H1 (cell line): ENCODE measurements at regions not wholly inside any gene's neighbourhood (a gene's known extent, or its start where the extent isn't known, plus 50 kb on each side); places are given as distances from the start of the nearest gene placed in this dataset.

ENCODE experiments used
- CTCF ChIA-PET: fragments of 300-600 bp; sonication (Branson Sonifier 250); formaldehyde crosslinking; loops from one replicate; lab custom pipeline; 2021; ENCODE audit not compliant: partially characterized antibody; lab: Charles Lee
- POLR2A ChIA-PET: fragments of 300-600 bp; sonication (Branson Sonifier 250); formaldehyde crosslinking; loops from one replicate; lab custom pipeline; 2021; ENCODE audit warnings: inconsistent platforms; ENCODE audit not compliant: partially characterized antibody; lab: Charles Lee
- DNase-seq, 2 experiments: peaks; one replicate each; pipeline versions ENCODE4 v3.0.0 to v3.0.0-alpha.2; 2010 to 2022; ENCODE audit warnings: low spot score in 2 of 2, low read depth in 1 of 2, mixed read lengths in 1 of 2
- FAIRE-seq: peaks from 2 replicates; lab custom pipeline; 2011; peaks lifted over from hg19 to GRCh38; lab: Jason Lieb, UNC
- H2AFZ ChIP-seq: 2 replicates; pipeline ENCODE4 v1.8.1; 2012; ENCODE audit warnings: low read length, inconsistent platforms
- H2AK5ac ChIP-seq: 2 replicates; pipeline ENCODE4 v1.6.1; 2013; ENCODE audit warnings: low read depth, low read length
- H2BK120ac ChIP-seq: replicated peaks from 2 replicates; pipeline ENCODE3; 2013; ENCODE audit warnings: low read depth, low read length, inconsistent platforms
- H2BK12ac ChIP-seq: 2 replicates; pipeline ENCODE4 v1.6.1; 2013; ENCODE audit warnings: low read depth, low read length
- H2BK15ac ChIP-seq: 2 replicates; pipeline ENCODE4 v1.6.1; 2013; ENCODE audit warnings: low read length
- H2BK20ac ChIP-seq: 2 replicates; pipeline ENCODE4 v1.6.1; 2013; ENCODE audit warnings: low read length
- H2BK5ac ChIP-seq: 2 replicates; pipeline ENCODE4 v1.6.1; 2013; ENCODE audit warnings: low read depth, low read length
- H3K14ac ChIP-seq: 2 replicates; pipeline ENCODE4 v1.6.1; 2013; ENCODE audit warnings: inconsistent platforms; ENCODE audit not compliant: insufficient read length
- H3K18ac ChIP-seq: 2 replicates; pipeline ENCODE4 v1.6.1; 2013; ENCODE audit warnings: low read length; ENCODE audit errors: extremely low read depth
- H3K23ac ChIP-seq: 2 replicates; pipeline ENCODE4 v1.6.1; 2013; ENCODE audit warnings: inconsistent platforms; ENCODE audit not compliant: insufficient read length
- H3K23me2 ChIP-seq: 2 replicates; pipeline ENCODE4 v1.6.1; 2013; ENCODE audit warnings: low read depth, low read length
- H3K27ac ChIP-seq: 2 replicates; pipeline ENCODE4 v1.6.1; 2011; ENCODE audit warnings: low read depth, low read length, inconsistent platforms
- H3K27me3 ChIP-seq, 4 experiments: replicated peaks in 1 of 4; 1 replicate in 1 of 4; 2 replicates in 3 of 4; pipeline versions ENCODE4 v1.6.1 to v1.8.1; 2011 to 2013; ENCODE audit warnings: low read length in 3 of 4, mild to moderate bottlenecking in 3 of 4, inconsistent platforms in 2 of 4, mixed read lengths in 2 of 4, moderate library complexity in 1 of 4; ENCODE audit not compliant: control insufficient read depth in 3 of 4, insufficient read depth in 3 of 4; ENCODE audit errors: extremely low read depth in 1 of 4
- H3K36me3 ChIP-seq, 4 experiments: 2 replicates each; pipeline versions ENCODE4 v1.6.1 to v1.8.1; 2011 to 2013; ENCODE audit warnings: mild to moderate bottlenecking in 4 of 4, low read length in 3 of 4, moderate library complexity in 2 of 4, control low read depth in 1 of 4, inconsistent platforms in 1 of 4; ENCODE audit not compliant: insufficient read depth in 4 of 4, control insufficient read depth in 2 of 4
- H3K4ac ChIP-seq: replicated peaks from 2 replicates; pipeline ENCODE3; 2013; ENCODE audit warnings: low read length, low read depth, mixed read lengths, inconsistent platforms; ENCODE audit not compliant: insufficient read length
- H3K4me1 ChIP-seq, 4 experiments: replicated peaks in 1 of 4; 1 replicate in 1 of 4; 2 replicates in 3 of 4; pipeline versions ENCODE4 v1.6.1 to v1.8.1; 2011 to 2013; ENCODE audit warnings: low read length in 3 of 4, inconsistent platforms in 2 of 4, mixed read lengths in 1 of 4; ENCODE audit not compliant: insufficient read depth in 4 of 4, control insufficient read depth in 3 of 4
- H3K4me2 ChIP-seq, 2 experiments: 2 replicates each; pipeline versions ENCODE4 v1.6.1 to v1.8.1; 2011 to 2013; ENCODE audit warnings: low read depth in 2 of 2, low read length in 2 of 2, control low read depth in 1 of 2, inconsistent platforms in 1 of 2, mild to moderate bottlenecking in 1 of 2; ENCODE audit not compliant: insufficient read depth in 1 of 2
- H3K4me3 ChIP-seq, 4 experiments: fragments of 200-600, 300-600 bp in 1 of 4; sonication (generic), shearing (Covaris generic), sonication (Bioruptor Twin) in 1 of 4; 2 replicates each; pipeline versions ENCODE4 v1.5.1 to v1.8.1; 2011 to 2016; ENCODE audit warnings: low read length in 4 of 4, low read depth in 3 of 4, control low read depth in 2 of 4, inconsistent platforms in 2 of 4, mild to moderate bottlenecking in 2 of 4, mixed read lengths in 1 of 4, moderate library complexity in 1 of 4; ENCODE audit not compliant: insufficient read depth in 2 of 4; ENCODE audit errors: extremely low read depth in 1 of 4
- H3K56ac ChIP-seq: replicated peaks from 2 replicates; pipeline ENCODE3; 2013; ENCODE audit warnings: low read depth, mild to moderate bottlenecking, mixed read lengths, low read length, inconsistent platforms; ENCODE audit not compliant: insufficient read length
- H3K79me1 ChIP-seq: 2 replicates; pipeline ENCODE4 v1.6.1; 2013; ENCODE audit warnings: low read depth, low read length, control low read depth
- H3K79me2 ChIP-seq, 2 experiments: 2 replicates each; pipeline versions ENCODE4 v1.6.1 to v1.8.1; 2012 to 2013; ENCODE audit warnings: low read length in 2 of 2, mild to moderate bottlenecking in 2 of 2, inconsistent platforms in 1 of 2; ENCODE audit not compliant: insufficient read depth in 2 of 2, control insufficient read depth in 1 of 2
- H3K9ac ChIP-seq, 4 experiments: replicated peaks in 1 of 4; 1 replicate in 1 of 4; 2 replicates in 3 of 4; pipeline versions ENCODE4 v1.6.1 to v1.8.1; 2011 to 2013; ENCODE audit warnings: low read depth in 3 of 4, low read length in 3 of 4, control low read depth in 2 of 4, mild to moderate bottlenecking in 2 of 4, moderate library complexity in 2 of 4, inconsistent platforms in 1 of 4; ENCODE audit errors: extremely low read depth in 1 of 4
- H3K9me3 ChIP-seq, 2 experiments: 2 replicates each; pipeline versions ENCODE4 v1.6.1 to v1.8.1; 2012 to 2013; ENCODE audit warnings: mild to moderate bottlenecking in 2 of 2, moderate library complexity in 2 of 2, control low read depth in 1 of 2, inconsistent platforms in 1 of 2, low read depth in 1 of 2, low read length in 1 of 2, mixed read lengths in 1 of 2; ENCODE audit not compliant: insufficient read depth in 2 of 2
- H4K20me1 ChIP-seq, 2 experiments: replicated peaks in 1 of 2; 2 replicates each; pipeline versions ENCODE3 to v1.8.1; 2011 to 2013; ENCODE audit warnings: inconsistent platforms in 2 of 2, low read length in 2 of 2, mild to moderate bottlenecking in 1 of 2; ENCODE audit not compliant: insufficient read depth in 2 of 2, control insufficient read depth in 1 of 2
- H4K5ac ChIP-seq: 2 replicates; pipeline ENCODE4 v1.6.1; 2013; ENCODE audit warnings: low read length, low read depth, mixed read lengths, inconsistent platforms; ENCODE audit not compliant: insufficient read length
- H4K8ac ChIP-seq: 2 replicates; pipeline ENCODE4 v1.8.0; 2013; ENCODE audit warnings: mild to moderate bottlenecking, moderate library complexity, low read length, inconsistent platforms; ENCODE audit not compliant: insufficient read depth; ENCODE audit errors: extremely low read depth
- H4K91ac ChIP-seq: replicated peaks from 2 replicates; pipeline ENCODE3; 2013; ENCODE audit warnings: low read length, mixed read lengths, inconsistent platforms; ENCODE audit not compliant: insufficient read length
- CBX5 ChIP-seq: fragments of 300-800, 300-1000 bp; sonication (generic); IDR thresholded peaks from 2 replicates; pipeline ENCODE4 v1.7.1; 2016; ENCODE audit warnings: antibody characterized with exemption, low read length, low read depth
- CBX8 ChIP-seq: fragments of 300-800, 300-1000 bp; sonication (generic); IDR thresholded peaks from 2 replicates; pipeline ENCODE4 v1.7.1; 2016; ENCODE audit warnings: low read depth, low read length, borderline replicate concordance
- CEBPB ChIP-seq: IDR thresholded peaks from 2 replicates; pipeline ENCODE4 v1.6.1; 2012; ENCODE audit warnings: low read depth, low read length
- CHD1 ChIP-seq: IDR thresholded peaks from 2 replicates; pipeline ENCODE4 v1.6.1; 2012; ENCODE audit warnings: low read depth, low read length, improper control_type of control experiment
- RAD21 ChIP-seq, 2 experiments: IDR thresholded peaks in 1 of 2; conservative IDR thresholded peaks in 1 of 2; 2 replicates each; pipeline ENCODE4 v1.6.1; 2011; ENCODE audit warnings: low read depth in 2 of 2, low read length in 2 of 2, improper control_type of control experiment in 1 of 2, inconsistent platforms in 1 of 2, mild to moderate bottlenecking in 1 of 2, moderate library complexity in 1 of 2
- RNF2 ChIP-seq: fragments of 200-900, 300-1000 bp; sonication (generic); IDR thresholded peaks from 2 replicates; pipeline ENCODE4 v1.7.1; 2016; ENCODE audit warnings: borderline replicate concordance, low read depth, mild to moderate bottlenecking, antibody characterized with exemption, low read length; ENCODE audit not compliant: poor library complexity, severe bottlenecking; ENCODE audit errors: missing control alignments
- WGBS, 2 experiments: shearing (Covaris generic) in 1 of 2; methylation state at CpG; one replicate each; pipeline versions ENCODE4 v1.1.6 to v1.1.7; 2013 to 2015; ENCODE audit warnings: low lambda C conversion rate in 2 of 2, mixed read lengths in 2 of 2, inconsistent platforms in 1 of 2, low coverage in 1 of 2, missing lambda C conversion rate in 1 of 2; ENCODE audit not compliant: insufficient replicate concordance in 2 of 2, insufficient coverage in 1 of 2, insufficient read length in 1 of 2; ENCODE audit errors: extremely low coverage in 1 of 2, missing lambda C conversion rate in 1 of 2; 5-methylcytosine and 5-hydroxymethylcytosine counted together
- TF ChIP-seq, protein P1 (sequence below), 3 experiments: IDR thresholded peaks; 1 replicate in 2 of 3; 2 replicates in 1 of 3; pipeline versions ENCODE4 v1.5.1 to v1.6.1; 2011; ENCODE audit warnings: low read length in 3 of 3, mild to moderate bottlenecking in 3 of 3, inconsistent platforms in 2 of 3, low read depth in 1 of 3, moderate library complexity in 1 of 3; ENCODE audit not compliant: insufficient read depth in 1 of 3; ENCODE audit errors: control extremely low read depth in 1 of 3
- TF ChIP-seq, protein P2 (sequence below): IDR thresholded peaks from 2 replicates; pipeline ENCODE4 v1.6.1; 2012; ENCODE audit warnings: inconsistent platforms

DNA sequence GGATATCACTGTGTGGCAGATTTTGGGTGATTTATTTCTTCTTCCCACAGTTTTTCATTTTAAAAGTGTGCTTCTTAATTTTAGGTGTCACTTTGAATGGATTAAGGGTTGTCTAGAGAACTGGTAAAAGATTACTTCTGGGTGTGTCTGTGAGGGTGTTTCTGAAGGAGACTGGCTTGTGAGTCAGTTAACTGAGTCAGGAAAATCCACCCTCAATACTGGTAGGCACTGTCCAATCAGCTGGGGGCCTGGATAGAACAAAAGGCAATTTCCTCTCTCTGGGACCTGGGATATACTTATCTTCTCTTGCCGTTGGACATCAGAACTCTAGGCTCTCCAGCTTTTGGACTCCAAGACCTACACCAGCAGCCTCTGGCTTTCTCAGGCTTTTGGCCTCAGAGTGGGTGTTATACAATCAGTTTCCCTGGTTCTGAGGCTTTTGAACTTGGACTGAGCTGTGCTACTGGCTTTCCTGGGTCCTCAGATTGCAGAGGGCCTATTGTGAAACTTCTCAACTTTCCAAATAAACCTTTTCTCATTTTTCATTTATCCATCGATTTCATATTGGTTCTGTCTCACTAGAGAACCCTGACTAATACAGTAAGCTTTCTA, 413.1 kb downstream of the GBA3 start:
- Histone ChIP-seq H3K9ac (no peak overlapping the region), H3K36me3 (no peaks in the 10 kb centered on the region), H3K27ac (no peak overlapping the region), H3K79me1 (no peaks in the 10 kb centered on the region), H2AK5ac (no peak overlapping the region), H4K8ac (no peak overlapping the region), H2AFZ (no peak overlapping the region), H3K4me2 (no peak overlapping the region), H2BK12ac (no peak overlapping the region), H3K9me3 (no peaks in the 10 kb centered on the region), H3K4me1 (no peaks in the 10 kb centered on the region), H2BK20ac (no peak overlapping the region), H3K56ac (no peak overlapping the region), H3K18ac (no peak overlapping the region), H4K5ac (no peak overlapping the region), H4K20me1 (no peaks in the 10 kb centered on the region), H3K4ac (no peak overlapping the region), H3K27me3 (peaks cover 0 to 2% (median 0%) of the 10 kb centered on the region in 4 experiments; a peak in 1 of 7 replicates), H2BK5ac (no peak overlapping the region), H4K91ac (no peak overlapping the region), H2BK15ac (no peak overlapping the region), H2BK120ac (no peak overlapping the region), H3K14ac (no peak overlapping the region), H3K4me3 (no peak overlapping the region), H3K23me2 (no peaks in the 10 kb centered on the region), H3K79me2 (no peaks in the 10 kb centered on the region), H3K23ac (no peak overlapping the region)
- TF ChIP-seq RNF2 (no peak), CEBPB (no peak), CBX5 (no peak), CBX8 (no peak), RAD21 (IDR thresholded peaks at IDR 0.05 in 1 of 2, conservative IDR thresholded peaks at IDR 0.05 in 1 of 2; ENCODE audit: low read depth in 2 of 2, low read length in 2 of 2) (no peak), CHD1 (no peak)
- TF ChIP-seq, protein P1, sequence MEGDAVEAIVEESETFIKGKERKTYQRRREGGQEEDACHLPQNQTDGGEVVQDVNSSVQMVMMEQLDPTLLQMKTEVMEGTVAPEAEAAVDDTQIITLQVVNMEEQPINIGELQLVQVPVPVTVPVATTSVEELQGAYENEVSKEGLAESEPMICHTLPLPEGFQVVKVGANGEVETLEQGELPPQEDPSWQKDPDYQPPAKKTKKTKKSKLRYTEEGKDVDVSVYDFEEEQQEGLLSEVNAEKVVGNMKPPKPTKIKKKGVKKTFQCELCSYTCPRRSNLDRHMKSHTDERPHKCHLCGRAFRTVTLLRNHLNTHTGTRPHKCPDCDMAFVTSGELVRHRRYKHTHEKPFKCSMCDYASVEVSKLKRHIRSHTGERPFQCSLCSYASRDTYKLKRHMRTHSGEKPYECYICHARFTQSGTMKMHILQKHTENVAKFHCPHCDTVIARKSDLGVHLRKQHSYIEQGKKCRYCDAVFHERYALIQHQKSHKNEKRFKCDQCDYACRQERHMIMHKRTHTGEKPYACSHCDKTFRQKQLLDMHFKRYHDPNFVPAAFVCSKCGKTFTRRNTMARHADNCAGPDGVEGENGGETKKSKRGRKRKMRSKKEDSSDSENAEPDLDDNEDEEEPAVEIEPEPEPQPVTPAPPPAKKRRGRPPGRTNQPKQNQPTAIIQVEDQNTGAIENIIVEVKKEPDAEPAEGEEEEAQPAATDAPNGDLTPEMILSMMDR (IDR thresholded peaks at IDR 0.05; ENCODE audit: control extremely low read depth in 1 of 3, insufficient read depth in 1 of 3, low read depth in 1 of 3, low read length in 3 of 3) = no peak
- TF ChIP-seq, protein P2, sequence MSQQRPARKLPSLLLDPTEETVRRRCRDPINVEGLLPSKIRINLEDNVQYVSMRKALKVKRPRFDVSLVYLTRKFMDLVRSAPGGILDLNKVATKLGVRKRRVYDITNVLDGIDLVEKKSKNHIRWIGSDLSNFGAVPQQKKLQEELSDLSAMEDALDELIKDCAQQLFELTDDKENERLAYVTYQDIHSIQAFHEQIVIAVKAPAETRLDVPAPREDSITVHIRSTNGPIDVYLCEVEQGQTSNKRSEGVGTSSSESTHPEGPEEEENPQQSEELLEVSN = no peak
- CTCF ChIA-PET = interaction anchor here (1.4 to 1.8 kb wide), 2 partner anchors 11 to 29 kb away, joined by 4 read pairs; no protein-coding TSS in a partner anchor
- DNase-seq (no peak), FAIRE-seq (no peak)
- 95% methylated on average over 2 of the region's 2 CpGs; no CpG with 5 or more reads in 1 of the 2 experiments for WGBS, 2 experiments
- POLR2A ChIA-PET = interaction anchor here (0.7 kb wide), 1 partner anchor 1470 kb away, joined by 3 read pairs; no protein-coding TSS in a partner anchor
